OCI-LY7 (cell line): ENCODE measurements at regions not wholly inside any gene's neighbourhood (a gene's known extent, or its start where the extent isn't known, plus 50 kb on each side); places are given as distances from the start of the nearest gene placed in this dataset.

Source experiments
- BruUV-seq: library from RNA; stranded (reverse); fragments of 400-500 nt; replicated peaks from 2 replicates; lab custom pipeline; 2021; lab: Mats Ljungman, UMichigan
- CTCF ChIA-PET: fragments of 300-600 bp; sonication (Branson Sonifier 250); formaldehyde crosslinking; loops from one replicate; lab custom pipeline; 2022; ENCODE audit warnings: antibody characterized with exemption; ENCODE audit not compliant: unreplicated experiment; lab: Charles Lee
- POLR2A ChIA-PET: fragments of 300-600 bp; sonication (Branson Sonifier 250); formaldehyde crosslinking; loops from one replicate; lab custom pipeline; 2022; ENCODE audit warnings: antibody characterized with exemption; lab: Charles Lee
- DNase-seq: peaks from one replicate; pipeline ENCODE4 v3.0.0-alpha.2; 2015; ENCODE audit warnings: low spot score
- H2AFZ ChIP-seq: fragments of 200-600 bp; sonication (generic), shearing (Covaris generic); 2 replicates; pipeline ENCODE4 v1.6.1; 2014; ENCODE audit warnings: mild to moderate bottlenecking, antibody characterized with exemption, low read length, moderate library complexity
- H3K27ac ChIP-seq: fragments of 200-600 bp; sonication (generic); 2 replicates; pipeline ENCODE4 v1.5.1; 2014; ENCODE audit warnings: mixed run types, low read depth, mild to moderate bottlenecking, moderate library complexity, low read length, inconsistent platforms; ENCODE audit not compliant: poor library complexity, severe bottlenecking
- H3K36me3 ChIP-seq: fragments of 200-600 bp; sonication (generic); 2 replicates; pipeline ENCODE4 v1.6.1; 2014; ENCODE audit warnings: mild to moderate bottlenecking, antibody characterized with exemption, low read length, moderate library complexity, mixed read lengths; ENCODE audit not compliant: insufficient read depth
- H3K4me1 ChIP-seq: fragments of 200-600 bp; sonication (generic); 2 replicates; pipeline ENCODE4 v1.5.1; 2014; ENCODE audit warnings: mild to moderate bottlenecking, low read length; ENCODE audit not compliant: insufficient read depth, poor library complexity, severe bottlenecking
- H3K4me2 ChIP-seq: fragments of 200-600 bp; sonication (generic); 2 replicates; pipeline ENCODE4 v1.6.1; 2014; ENCODE audit warnings: mild to moderate bottlenecking, low read length
- H3K4me3 ChIP-seq: fragments of 200-600 bp; sonication (generic); 2 replicates; pipeline ENCODE4 v1.5.1; 2014; ENCODE audit warnings: mild to moderate bottlenecking, low read depth, low read length; ENCODE audit not compliant: poor library complexity, severe bottlenecking
- H3K79me2 ChIP-seq: fragments of 200-600 bp; sonication (generic); 2 replicates; pipeline ENCODE4 v1.6.1; 2016; ENCODE audit warnings: low read depth, mild to moderate bottlenecking, low read length, moderate library complexity, mixed read lengths; ENCODE audit not compliant: insufficient read depth
- H3K9me2 ChIP-seq: fragments of 200-600 bp; sonication (generic); 2 replicates; pipeline ENCODE4 v1.6.1; 2016; ENCODE audit warnings: mild to moderate bottlenecking, low read length, mixed read lengths; ENCODE audit not compliant: insufficient read depth
- H3K9me3 ChIP-seq: fragments of 200-600 bp; sonication (generic); 2 replicates; pipeline ENCODE4 v1.6.1; 2014; ENCODE audit warnings: mild to moderate bottlenecking, mixed run types, low read length, mixed read lengths
- H4K20me1 ChIP-seq: fragments of 200-600 bp; sonication (generic); 2 replicates; pipeline ENCODE4 v1.6.1; 2014; ENCODE audit warnings: mild to moderate bottlenecking, antibody characterized with exemption, low read length, moderate library complexity, mixed read lengths; ENCODE audit not compliant: insufficient read depth
- CTCF ChIP-seq: fragments of 200-600 bp; sonication (generic); conservative IDR thresholded peaks from 2 replicates; pipeline ENCODE4 v1.5.1; 2014; ENCODE audit warnings: mild to moderate bottlenecking, antibody characterized with exemption, low read length, moderate library complexity, mixed read lengths
- EZH2phosphoT487 ChIP-seq: fragments of 200-600 bp; sonication (generic); IDR thresholded peaks from 2 replicates; pipeline ENCODE4 v1.6.1; 2018; ENCODE audit warnings: low read depth, borderline replicate concordance, mild to moderate bottlenecking, mixed run types, antibody characterized with exemption, low read length, moderate library complexity, mixed read lengths
- intact Hi-C: fragments of 100-400 bp; cut with micrococcal nuclease; formaldehyde crosslinking; loops from one replicate; pipeline ENCODE4 v1.10.0; 2022; ENCODE audit not compliant: unreplicated experiment

GRCh38 chr2:219987830-219988229 lies 360.4 kb downstream of the SLC4A3 start:
- Histone ChIP-seq H3K4me2 (no peak overlapping the region), H3K36me3 (no peaks in the 10 kb centered on the region), H4K20me1 (no peaks in the 10 kb centered on the region), H3K27ac (no peak overlapping the region), H3K9me2 (no peaks in the 10 kb centered on the region), H3K4me3 (no peak overlapping the region), H3K9me3 (no peaks in the 10 kb centered on the region), H3K4me1 (no peaks in the 10 kb centered on the region), H3K79me2 (no peaks in the 10 kb centered on the region), H2AFZ (no peak overlapping the region)
- intact Hi-C loops, result no loop called here
- no TSS peak for BruUV-seq
- DNase-seq, result no peak
- CTCF ChIA-PET, result no interaction called here
- TF ChIP-seq EZH2phosphoT487 (no peak), CTCF (no peak)
- POLR2A ChIA-PET, result interaction anchor here (1.3 kb wide), 1 partner anchor 10 kb away, joined by 3 read pairs; no protein-coding TSS in a partner anchor

- Histone ChIP-seq H3K9me2 (no peaks in the 10 kb centered on the region), H3K4me3 (no peak overlapping the region), H3K27ac (no peak overlapping the region), H3K4me2 (no peak overlapping the region), H3K4me1 (no peaks in the 10 kb centered on the region), H3K79me2 (no peaks in the 10 kb centered on the region), H3K36me3 (no peaks in the 10 kb centered on the region), H2AFZ (no peak overlapping the region), H4K20me1 (no peaks in the 10 kb centered on the region), H3K9me3 (no peaks in the 10 kb centered on the region)
- POLR2A ChIA-PET, result no interaction called here
- no peak for DNase-seq
- intact Hi-C loops, result loop anchor here (10.0 kb wide), 1 partner anchor 255 kb away; no protein-coding TSS in a partner anchor
- no TSS peak for BruUV-seq
- CTCF ChIA-PET, result no interaction called here
- TF ChIP-seq CTCF (no peak), EZH2phosphoT487 (no peak)
Observed at GRCh38 chr2:219989744-219990143, 362.3 kb downstream of the SLC4A3 start.

- Histone ChIP-seq H3K9me3 (no peaks in the 10 kb centered on the region), H2AFZ (no peak overlapping the region), H4K20me1 (no peaks in the 10 kb centered on the region), H3K4me2 (no peak overlapping the region), H3K4me3 (no peak overlapping the region), H3K9me2 (no peaks in the 10 kb centered on the region), H3K79me2 (no peaks in the 10 kb centered on the region), H3K27ac (no peak overlapping the region), H3K36me3 (no peaks in the 10 kb centered on the region), H3K4me1 (no peaks in the 10 kb centered on the region)
- no TSS peak for BruUV-seq
- ChIA-PET POLR2A (no interaction called here), CTCF (no interaction called here)
- no peak for DNase-seq
- intact Hi-C loops, result loop anchor here (10.0 kb wide), 1 partner anchor 256 kb away; no protein-coding TSS in a partner anchor
- TF ChIP-seq CTCF (no peak), EZH2phosphoT487 (no peak)
Observed at GRCh38 chr2:219991116-219991515, 363.7 kb downstream of the SLC4A3 start.
